ENCODE measurements at regions not wholly inside any gene's neighbourhood (a gene's known extent, or its start where the extent isn't known, plus 50 kb on each side); places are given as distances from the start of the nearest gene placed in this dataset.

DNA sequence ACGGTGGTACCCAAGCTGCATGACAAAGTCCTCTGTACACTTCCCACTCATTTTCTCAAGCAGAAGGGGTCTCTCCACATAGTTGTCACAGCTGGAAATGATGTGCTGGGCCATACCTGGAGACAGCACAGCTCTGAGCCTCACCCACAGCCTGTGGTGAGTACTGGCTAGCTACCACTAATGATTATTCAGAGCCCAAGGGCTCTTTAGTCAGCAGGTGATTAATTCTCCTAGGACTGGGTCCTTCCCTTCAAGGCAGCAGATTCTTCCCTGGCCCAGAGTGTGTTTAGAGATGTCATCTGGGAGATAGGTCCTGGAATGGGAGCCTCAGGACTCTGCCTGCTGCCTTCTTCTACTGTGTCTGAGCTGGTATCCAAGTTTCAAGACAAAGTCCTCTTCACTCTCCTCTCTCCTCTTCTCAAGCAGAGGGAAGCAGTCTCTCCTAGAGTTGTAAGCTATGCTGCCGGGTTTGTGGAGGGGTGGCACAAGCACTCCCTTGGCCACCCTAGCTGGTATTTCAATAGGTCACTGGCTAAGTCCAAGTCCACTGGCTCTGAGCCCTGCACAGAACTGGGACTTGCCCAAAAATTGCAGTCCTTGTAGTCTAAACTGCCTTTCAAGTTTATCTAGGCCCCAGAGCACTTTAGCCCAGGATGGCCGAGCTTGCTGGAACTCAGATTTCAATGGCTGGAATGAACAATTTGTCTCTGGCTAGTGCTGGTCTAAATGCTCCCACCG, 49.8 kb upstream of the VGLL2 start:
- H3K36me3 ChIP-seq (ENCODE audit: insufficient read depth, low read length): no peaks in the 10 kb centered on the region
- Mint-ChIP-seq H3K9me3 (peaks cover 2% of the 10 kb centered on the region), H3K4me3 (no peak overlapping the region), H3K36me3 (ENCODE audit: low read depth) (no peaks in the 10 kb centered on the region), H3K4me1 (ENCODE audit: low read depth) (no peaks in the 10 kb centered on the region), H3K27ac (no peak overlapping the region), H3K27me3 (no peaks in the 10 kb centered on the region)
- no peaks in the 10 kb centered on the region for H3K4me1 ChIP-seq (ENCODE audit: insufficient read depth, low read length)
- ChIA-PET POLR2A (no interaction called here), CTCF (no interaction called here)
- no peak overlapping the region for H3K27ac ChIP-seq (ENCODE audit: low read depth in 1 of 2, low read length in 2 of 2)
- ATAC-seq (ENCODE audit: poor library complexity): no peak
- intact Hi-C loops (cut with DNase I, micrococcal nuclease): no loop called here
- no peak for TF ChIP-seq CTCF (IDR thresholded peaks at IDR 0.05)
- H3K27me3 ChIP-seq (ENCODE audit: control insufficient read depth in 1 of 2, insufficient read depth in 2 of 2, low read length in 2 of 2): no peaks in the 10 kb centered on the region
- no peak for DNase-seq
- no peaks in the 10 kb centered on the region for H3K9me3 ChIP-seq (ENCODE audit: control insufficient read depth in 1 of 2, insufficient read depth in 1 of 2, low read length in 2 of 2)
- no peak overlapping the region for H3K4me3 ChIP-seq (ENCODE audit: low read length)
